ENCODE measurements at regions not wholly inside any gene's neighbourhood (a gene's known extent, or its start where the extent isn't known, plus 50 kb on each side); places are given as distances from the start of the nearest gene placed in this dataset.
A peak's percentile ranks its signal among the peaks of the same experiment; 100 is the strongest.

- no peak overlapping the region for H3K4me3 ChIP-seq (ENCODE audit: control insufficient read depth, low read depth, low read length)
- no peak for TF ChIP-seq CTCF (IDR thresholded peaks at IDR 0.05; ENCODE audit: control insufficient read depth, insufficient read depth, low read depth, low read length, missing control alignments)
- DNase-seq (ENCODE audit: low read depth): no peak
Measured at GRCh38 chr2:105546628-105546974, 147.8 kb upstream of the FHL2 start.

- no peak overlapping the region for H3K4me3 ChIP-seq (ENCODE audit: control insufficient read depth, low read depth, low read length)
- peak; percentile 90 for TF ChIP-seq CTCF (IDR thresholded peaks at IDR 0.05; ENCODE audit: control insufficient read depth, insufficient read depth, low read depth, low read length, missing control alignments)
- DNase-seq (ENCODE audit: low read depth): no peak
Measured at GRCh38 chr2:105545730-105546627, 147.1 kb upstream of the FHL2 start.

GRCh38 chr2:105544591-105545377 lies 145.9 kb upstream of the FHL2 start:
- H3K4me3 ChIP-seq (ENCODE audit: control insufficient read depth, low read depth, low read length): no peak overlapping the region
- no peak for TF ChIP-seq CTCF (IDR thresholded peaks at IDR 0.05; ENCODE audit: control insufficient read depth, insufficient read depth, low read depth, low read length, missing control alignments)
- no peak for DNase-seq (ENCODE audit: low read depth)

GRCh38 chr2:105541189-105542050 lies 142.6 kb upstream of the FHL2 start:
- H3K4me3 ChIP-seq (ENCODE audit: control insufficient read depth, low read depth, low read length): no peak overlapping the region
- DNase-seq (ENCODE audit: low read depth): no peak
- TF ChIP-seq CTCF (IDR thresholded peaks at IDR 0.05; ENCODE audit: control insufficient read depth, insufficient read depth, low read depth, low read length, missing control alignments): no peak

GRCh38 chr2:105540642-105541041 lies 141.8 kb upstream of the FHL2 start:
- H3K4me3 ChIP-seq (ENCODE audit: control insufficient read depth, low read depth, low read length): no peak overlapping the region
- TF ChIP-seq CTCF (IDR thresholded peaks at IDR 0.05; ENCODE audit: control insufficient read depth, insufficient read depth, low read depth, low read length, missing control alignments): no peak
- no peak for DNase-seq (ENCODE audit: low read depth)

- H3K4me3 ChIP-seq (ENCODE audit: control insufficient read depth, low read depth, low read length): no peak overlapping the region
- no peak for TF ChIP-seq CTCF (IDR thresholded peaks at IDR 0.05; ENCODE audit: control insufficient read depth, insufficient read depth, low read depth, low read length, missing control alignments)
- DNase-seq (ENCODE audit: low read depth): no peak
Measured at GRCh38 chr2:105539331-105539730, 140.5 kb upstream of the FHL2 start.
